GM13977 (cell line): ENCODE measurements at regions not wholly inside any gene's neighbourhood (a gene's known extent, or its start where the extent isn't known, plus 50 kb on each side); places are given as distances from the start of the nearest gene placed in this dataset.

ENCODE experiments used
- DNase-seq: peaks from one replicate; pipeline ENCODE4 v3.0.0; 2012; ENCODE audit warnings: low spot score
- in situ Hi-C: fragments of 300-500 bp; cut with MboI; formaldehyde crosslinking; loops from one replicate; pipeline ENCODE4 v1.12.0; 2022; ENCODE audit warnings: low sequenced_read_pairs, low pct_unique_long_range_greater_than_20kb, mixed read lengths, inconsistent platforms; ENCODE audit not compliant: unreplicated experiment
- TF ChIP-seq, protein P1 (sequence below): IDR thresholded peaks from 2 replicates; pipeline ENCODE4 v1.5.1; 2012; ENCODE audit warnings: mild to moderate bottlenecking, control low read depth; ENCODE audit not compliant: insufficient read depth; ENCODE audit errors: extremely low read depth, missing control alignments

- peak; percentile 64 for DNase-seq
- in situ Hi-C loops = no loop called here
- TF ChIP-seq, protein P1, sequence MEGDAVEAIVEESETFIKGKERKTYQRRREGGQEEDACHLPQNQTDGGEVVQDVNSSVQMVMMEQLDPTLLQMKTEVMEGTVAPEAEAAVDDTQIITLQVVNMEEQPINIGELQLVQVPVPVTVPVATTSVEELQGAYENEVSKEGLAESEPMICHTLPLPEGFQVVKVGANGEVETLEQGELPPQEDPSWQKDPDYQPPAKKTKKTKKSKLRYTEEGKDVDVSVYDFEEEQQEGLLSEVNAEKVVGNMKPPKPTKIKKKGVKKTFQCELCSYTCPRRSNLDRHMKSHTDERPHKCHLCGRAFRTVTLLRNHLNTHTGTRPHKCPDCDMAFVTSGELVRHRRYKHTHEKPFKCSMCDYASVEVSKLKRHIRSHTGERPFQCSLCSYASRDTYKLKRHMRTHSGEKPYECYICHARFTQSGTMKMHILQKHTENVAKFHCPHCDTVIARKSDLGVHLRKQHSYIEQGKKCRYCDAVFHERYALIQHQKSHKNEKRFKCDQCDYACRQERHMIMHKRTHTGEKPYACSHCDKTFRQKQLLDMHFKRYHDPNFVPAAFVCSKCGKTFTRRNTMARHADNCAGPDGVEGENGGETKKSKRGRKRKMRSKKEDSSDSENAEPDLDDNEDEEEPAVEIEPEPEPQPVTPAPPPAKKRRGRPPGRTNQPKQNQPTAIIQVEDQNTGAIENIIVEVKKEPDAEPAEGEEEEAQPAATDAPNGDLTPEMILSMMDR = no peak
Measured at GRCh38 chr12:124126950-124127655, 154.1 kb downstream of the ZNF664 start.

GRCh38 chr12:124129132-124129531, 156.1 kb downstream of the ZNF664 start:
- TF ChIP-seq, protein P1 = no peak
- in situ Hi-C loops = no loop called here
- no peak for DNase-seq

DNA sequence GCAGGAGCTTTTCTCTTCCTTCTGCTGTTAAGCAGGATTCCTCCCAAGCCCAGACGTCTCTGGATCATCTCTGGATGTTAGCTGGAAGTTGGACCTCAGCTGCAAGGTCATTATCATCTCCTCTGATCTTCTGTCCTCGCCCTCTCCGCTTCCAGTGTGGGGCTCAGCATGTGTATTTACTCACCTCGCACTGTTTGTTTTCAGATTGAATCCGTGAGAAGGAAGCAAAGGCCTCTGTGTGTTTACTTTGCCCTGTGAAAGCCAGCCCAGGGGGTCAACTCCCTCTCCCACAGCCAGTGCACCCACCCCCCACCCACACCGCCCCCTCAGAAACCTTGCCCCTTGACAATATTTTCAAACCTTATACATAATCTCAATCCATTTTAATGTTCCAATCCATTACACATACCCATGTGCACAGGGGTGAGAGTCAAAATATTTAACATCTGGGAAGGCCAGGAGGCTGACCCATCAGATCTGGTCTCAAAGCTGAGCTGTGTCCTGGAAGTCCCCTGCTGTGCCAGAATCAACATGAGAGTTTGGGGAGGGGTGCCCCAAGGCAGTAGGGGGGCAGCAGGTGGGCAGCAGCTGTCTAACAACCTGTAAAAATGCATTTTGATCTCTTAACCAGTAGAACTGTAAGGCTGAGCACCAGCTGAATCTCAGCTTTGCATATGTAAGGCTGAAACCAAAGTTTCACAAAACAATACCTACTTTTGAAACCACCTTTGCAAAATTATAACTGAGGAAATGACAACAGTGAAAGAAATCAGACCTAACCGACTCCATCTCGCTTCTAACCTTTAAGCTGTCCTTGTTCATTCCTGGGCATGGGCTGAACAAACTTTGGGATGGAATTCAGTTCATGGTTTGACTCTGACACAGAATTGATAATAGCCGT, 157.9 kb downstream of the ZNF664 start:
- TF ChIP-seq, protein P1 = no peak
- in situ Hi-C loops = no loop called here
- peak; percentile 59 for DNase-seq

DNA sequence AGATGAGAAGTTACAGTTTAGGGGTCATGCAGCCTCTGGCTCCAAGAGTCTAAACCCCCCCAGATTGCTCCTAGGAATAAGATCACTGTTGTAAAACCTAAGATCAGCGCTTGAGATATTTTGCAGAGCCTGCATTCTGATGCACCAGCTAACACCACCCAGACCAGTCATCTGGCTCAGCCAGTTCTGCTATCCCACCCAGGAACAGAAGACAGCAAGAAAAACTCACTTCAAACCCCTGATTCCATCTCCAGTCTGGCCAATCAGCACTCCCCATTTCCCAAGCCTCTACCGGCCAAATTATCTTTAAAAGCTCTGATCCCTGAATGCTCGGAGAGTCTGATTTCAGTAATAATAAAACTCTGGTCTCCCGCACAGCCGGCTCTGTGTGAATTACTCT, 158.6 kb downstream of the ZNF664 start:
- DNase-seq = no peak
- in situ Hi-C loops = no loop called here
- TF ChIP-seq, protein P1 = no peak

GRCh38 chr12:124132530-124132929, 159.5 kb downstream of the ZNF664 start:
- TF ChIP-seq, protein P1 = no peak
- in situ Hi-C loops = no loop called here
- DNase-seq = no peak

DNA sequence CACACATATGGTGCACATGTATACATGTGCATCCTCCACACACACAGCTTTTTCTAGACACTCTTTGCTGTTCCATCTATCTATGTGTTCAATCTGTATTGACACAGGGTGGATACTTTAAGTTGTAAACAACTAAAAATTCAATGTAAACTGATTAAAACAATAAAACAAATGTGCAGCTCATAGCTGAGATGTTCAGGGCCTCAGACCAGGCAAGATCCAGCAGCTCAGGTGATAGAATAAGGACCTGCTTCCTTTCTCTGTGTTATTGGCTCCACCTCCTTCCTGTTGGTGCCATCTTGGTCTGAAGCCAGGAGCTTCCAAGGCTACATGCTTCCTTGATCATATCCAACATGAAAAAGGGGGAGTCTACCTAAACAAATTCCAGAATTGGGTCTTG, 158.1 kb upstream of the RFLNA start:
- in situ Hi-C loops = no loop called here
- DNase-seq = no peak
- TF ChIP-seq, protein P1 = no peak
